ENCODE measurements at regions not wholly inside any gene's neighbourhood (a gene's known extent, or its start where the extent isn't known, plus 50 kb on each side); places are given as distances from the start of the nearest gene placed in this dataset.

DNA sequence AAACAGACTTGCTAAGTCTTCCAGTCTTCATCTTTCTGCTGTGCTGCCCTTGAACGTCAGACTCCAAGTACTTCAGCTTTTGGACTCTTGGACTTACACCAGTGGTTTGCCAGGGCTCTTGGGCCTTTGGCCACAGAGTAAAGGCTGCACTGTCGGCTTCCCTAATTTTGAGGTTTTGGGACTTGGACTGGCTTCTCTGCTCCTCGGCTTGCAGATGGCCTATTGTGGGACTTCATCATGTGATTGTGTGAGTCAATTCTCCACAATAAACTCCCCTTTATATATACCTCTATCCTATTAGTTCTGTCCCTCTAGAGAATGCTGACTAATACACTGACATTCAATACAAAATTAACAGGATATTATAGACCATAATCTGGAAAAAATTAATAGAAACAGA is 628.1 kb downstream of the PLPP3 start:
- TF ChIP-seq TAF1 (IDR thresholded peaks at IDR 0.05; ENCODE audit: borderline replicate concordance, low read depth, low read length) (no peak), POLR2A (IDR thresholded peaks at IDR 0.05; ENCODE audit: low read depth, low read length) (no peak), POLR2AphosphoS5 (IDR thresholded peaks at IDR 0.05; ENCODE audit: low read depth, low read length) (no peak)
